Esophagus muscularis mucosa (tissue), 4 donors: ENCODE measurements at regions not wholly inside any gene's neighbourhood (a gene's known extent, or its start where the extent isn't known, plus 50 kb on each side); places are given as distances from the start of the nearest gene placed in this dataset.

Experiments used
- CTCF ChIP-seq, 3 experiments: fragments of 200-600 bp in 2 of 3; fragments of 450-650 bp in 1 of 3; sonication (generic) in 2 of 3; IDR thresholded peaks; one replicate each; pipeline ENCODE4 v1.5.1; 2017 to 2019; ENCODE audit warnings: antibody characterized with exemption in 3 of 3, mild to moderate bottlenecking in 2 of 3, moderate library complexity in 1 of 3
- EP300 ChIP-seq: sonication (generic); formaldehyde crosslinking; IDR thresholded peaks from one replicate; pipeline ENCODE4 v1.6.1; 2017; ENCODE audit warnings: antibody characterized with exemption
- POLR2A ChIP-seq: fragments of 450-650 bp; IDR thresholded peaks from one replicate; pipeline ENCODE4 v1.6.1; 2017; ENCODE audit warnings: antibody characterized with exemption, moderate library complexity, mild to moderate bottlenecking, low read depth
- POLR2AphosphoS5 ChIP-seq, 2 donors: sonication (generic); formaldehyde crosslinking; IDR thresholded peaks; one replicate each; pipeline ENCODE4 v1.6.1; 2017; ENCODE audit warnings: antibody characterized with exemption in 2 of 2

GRCh38 chr1:104648269-104648691 lies 898.6 kb downstream of the AMY1C start:
- TF ChIP-seq POLR2A (no peak), CTCF (IDR thresholded peaks at IDR 0.05) (peak in 1 of 3 experiments; percentile 11), EP300 (no peak), POLR2AphosphoS5 (IDR thresholded peaks at IDR 0.05) (no peak)
